HepG2 (cell line): ENCODE measurements at regions not wholly inside any gene's neighbourhood (a gene's known extent, or its start where the extent isn't known, plus 50 kb on each side); places are given as distances from the start of the nearest gene placed in this dataset.

Source experiments
- ATAC-seq: fragments of 200-7000 bp; cut with Tn5 transposase; 3 replicates; pipeline ENCODE4 v1.9.1; 2020; ENCODE audit warnings: mild to moderate bottlenecking, moderate library complexity
- BruUV-seq: library from RNA; stranded (reverse); fragments of 400-500 nt; replicated peaks from 2 replicates; lab custom pipeline; 2021; lab: Mats Ljungman, UMichigan
- CTCF ChIA-PET: fragments of 300-600 bp; formaldehyde crosslinking; extraction: SDS; loops from one replicate; lab custom pipeline; 2021; ENCODE audit warnings: low total read pairs, inconsistent platforms, low intra/inter-chr PET ratio; lab: Yijun Ruan, JAX
- POLR2A ChIA-PET: fragments of 350-600 bp; sonication (Branson Sonifier 250); formaldehyde crosslinking; loops from one replicate; lab custom pipeline; 2020; ENCODE audit warnings: antibody characterized with exemption, inconsistent platforms; lab: Yijun Ruan, JAX
- DNase-seq: peaks from one replicate; pipeline ENCODE4 v3.0.0-alpha.2; 2015; ENCODE audit warnings: low spot score
- FAIRE-seq: peaks from 3 replicates; lab custom pipeline; 2011; peaks lifted over from hg19 to GRCh38; lab: Jason Lieb, UNC
- H2AFZ ChIP-seq: one replicate; pipeline ENCODE4 v1.6.1; 2011; ENCODE audit warnings: low read length, inconsistent platforms
- H3K27ac ChIP-seq: fragments of 300-600 bp; 3 replicates; pipeline ENCODE4 v1.8.0; 2011; ENCODE audit warnings: mixed run types, mild to moderate bottlenecking, mixed read lengths, low read length, inconsistent platforms; ENCODE audit not compliant: insufficient read depth; ENCODE audit errors: extremely low read length
- H3K27me3 ChIP-seq, 2 experiments: fragments of 200-600 bp in 1 of 2; 2 replicates in 1 of 2; 3 replicates in 1 of 2; pipeline versions ENCODE4 v1.6.0 to v1.8.0; 2011; ENCODE audit warnings: low read length in 2 of 2, mild to moderate bottlenecking in 2 of 2, moderate library complexity in 2 of 2, inconsistent platforms in 1 of 2; ENCODE audit not compliant: insufficient read depth in 2 of 2, control insufficient read depth in 1 of 2
- H3K36me3 ChIP-seq, 2 experiments: fragments of 200-600 bp in 1 of 2; replicated peaks in 1 of 2; 2 replicates in 1 of 2; 3 replicates in 1 of 2; pipeline versions ENCODE4 v1.5.1 to v1.8.0; 2011; ENCODE audit warnings: low read length in 2 of 2, inconsistent platforms in 1 of 2; ENCODE audit not compliant: insufficient read depth in 2 of 2, control insufficient read depth in 1 of 2
- H3K4me1 ChIP-seq: 2 replicates; pipeline ENCODE4 v1.5.1; 2012; ENCODE audit warnings: low read length, inconsistent platforms; ENCODE audit not compliant: insufficient read depth
- H3K4me2 ChIP-seq: 2 replicates; pipeline ENCODE4 v1.6.0; 2011; ENCODE audit warnings: low read depth, low read length, inconsistent platforms
- H3K4me3 ChIP-seq, 3 experiments: fragments of 200-600 bp in 1 of 3; sonication (generic), shearing (Covaris generic) in 1 of 3; replicated peaks in 1 of 3; 2 replicates each; pipeline ENCODE4 v1.5.1; 2011 to 2016; ENCODE audit warnings: low read length in 3 of 3, inconsistent platforms in 2 of 3, low read depth in 2 of 3, mild to moderate bottlenecking in 2 of 3, control low read depth in 1 of 3, mixed read lengths in 1 of 3; ENCODE audit not compliant: insufficient read depth in 1 of 3
- H3K79me2 ChIP-seq: one replicate; pipeline ENCODE4 v1.6.1; 2011; ENCODE audit warnings: low read length, inconsistent platforms; ENCODE audit not compliant: insufficient read depth
- H3K9ac ChIP-seq: 2 replicates; pipeline ENCODE4 v1.6.0; 2011; ENCODE audit warnings: mild to moderate bottlenecking, low read depth, low read length, inconsistent platforms; ENCODE audit not compliant: insufficient read depth
- H3K9me3 ChIP-seq: 2 replicates; pipeline ENCODE4 v1.5.1; 2012; ENCODE audit warnings: mild to moderate bottlenecking, low read length
- H4K20me1 ChIP-seq: 2 replicates; pipeline ENCODE4 v1.6.0; 2011; ENCODE audit warnings: inconsistent platforms, mild to moderate bottlenecking, low read length, moderate library complexity; ENCODE audit not compliant: insufficient read depth
- SP140L ChIP-seq: sonication (generic); formaldehyde crosslinking; IDR thresholded peaks from 2 replicates; pipeline ENCODE4 v1.4.0; 2020; ENCODE audit warnings: missing genetic modification reagents, borderline replicate concordance
- TBX3 ChIP-seq: fragments of 450-650 bp; IDR thresholded peaks from 2 replicates; pipeline ENCODE4 v1.6.1; 2017; ENCODE audit warnings: antibody characterized with exemption, mild to moderate bottlenecking, inconsistent platforms, borderline replicate concordance
- ZNF101 ChIP-seq: sonication (generic); formaldehyde crosslinking; IDR thresholded peaks from 2 replicates; pipeline ENCODE4 v1.4.0; 2020; ENCODE audit warnings: mild to moderate bottlenecking, low read depth, missing genetic modification reagents, borderline replicate concordance
- ZNF335 ChIP-seq: sonication (generic); formaldehyde crosslinking; IDR thresholded peaks from 2 replicates; pipeline ENCODE4 v1.4.0; 2020; ENCODE audit warnings: missing genetic modification reagents
- ZNF547 ChIP-seq: sonication (generic); formaldehyde crosslinking; IDR thresholded peaks from 2 replicates; pipeline ENCODE4 v1.5.1; 2020; ENCODE audit warnings: mild to moderate bottlenecking, missing genetic modification reagents
- ZNF616 ChIP-seq: sonication (generic); formaldehyde crosslinking; IDR thresholded peaks from 2 replicates; pipeline ENCODE4 v1.5.0; 2020; ENCODE audit warnings: low read depth, mild to moderate bottlenecking, missing genetic modification reagents
- ZNF790 ChIP-seq: sonication (generic); formaldehyde crosslinking; IDR thresholded peaks from 2 replicates; pipeline ENCODE4 v1.8.0; 2022; ENCODE audit warnings: missing genetic modification reagents, mild to moderate bottlenecking, borderline replicate concordance
- WGBS: methylation state at CpG from one replicate; pipeline ENCODE4 v1.1.6; 2017; ENCODE audit warnings: low lambda C conversion rate; 5-methylcytosine and 5-hydroxymethylcytosine counted together
- in situ Hi-C: cut with HindIII; loops from 2 replicates; pipeline ENCODE4 v1.10.0; 2017; ENCODE audit warnings: low pct_unique_long_range_greater_than_20kb; ENCODE audit not compliant: extremely low pct_ligation_motif_present
- intact Hi-C: fragments of 100-400 bp; cut with micrococcal nuclease; formaldehyde crosslinking; loops from one replicate; pipeline ENCODE4 v1.10.0; 2022; ENCODE audit not compliant: unreplicated experiment
- TF ChIP-seq, protein P1 (sequence below): sonication (generic); formaldehyde crosslinking; IDR thresholded peaks from 2 replicates; pipeline ENCODE4 v1.8.0; 2022; ENCODE audit warnings: missing genetic modification reagents, mild to moderate bottlenecking, inconsistent platforms, borderline replicate concordance
- TF ChIP-seq, protein P2 (sequence below): sonication (generic); formaldehyde crosslinking; IDR thresholded peaks from 2 replicates; pipeline ENCODE4 v1.8.0; 2023; ENCODE audit warnings: mild to moderate bottlenecking, missing genetic modification reagents

DNA sequence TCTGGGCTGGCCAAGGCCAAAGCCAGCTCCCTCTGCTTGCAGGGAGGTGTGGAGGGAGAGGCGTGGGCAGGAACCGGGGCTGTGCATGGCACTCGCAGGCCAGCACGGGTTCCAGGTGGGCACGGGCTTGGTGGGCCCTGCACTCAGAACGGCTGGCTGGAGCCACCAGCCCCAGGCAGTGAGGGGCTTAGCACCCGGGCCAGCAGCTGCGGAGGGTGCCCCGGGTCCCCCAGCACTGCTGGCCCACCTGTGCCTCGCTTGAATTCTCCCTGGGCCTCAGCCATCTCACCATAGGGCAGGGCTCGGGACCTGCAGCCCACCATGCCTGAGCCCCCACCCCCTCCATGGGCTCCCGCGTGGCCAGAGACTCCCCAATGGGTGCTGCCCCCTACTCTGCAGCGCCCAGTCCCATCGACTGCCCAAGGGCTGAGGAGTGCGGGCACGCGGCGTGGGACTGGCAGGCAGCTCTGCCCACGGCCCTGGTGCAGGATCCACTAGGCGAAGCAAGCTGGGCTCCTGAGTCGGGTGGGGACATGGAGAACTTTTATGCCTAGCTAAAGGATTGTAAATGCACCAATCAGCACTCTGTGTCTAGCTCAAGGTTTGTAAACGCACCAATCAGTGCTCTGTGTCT lies 193.9 kb downstream of the LARP7 start:
- H3K4me3 ChIP-seq = no peak overlapping the region
- H2AFZ ChIP-seq = no peak overlapping the region
- no peaks in the 10 kb centered on the region for H3K4me1 ChIP-seq
- no peaks in the 10 kb centered on the region for H4K20me1 ChIP-seq
- 42% methylated on average over 9 of the region's 23 CpGs for WGBS
- no peaks in the 10 kb centered on the region for H3K9me3 ChIP-seq
- TF ChIP-seq ZNF547 (no peak), ZNF101 (CRISPR knock-in tag) (no peak), SP140L (no peak), ZNF616 (no peak), ZNF335 (no peak), TBX3 (no peak), ZNF790 (CRISPR knock-in tag) (no peak)
- TF ChIP-seq, protein P1, sequence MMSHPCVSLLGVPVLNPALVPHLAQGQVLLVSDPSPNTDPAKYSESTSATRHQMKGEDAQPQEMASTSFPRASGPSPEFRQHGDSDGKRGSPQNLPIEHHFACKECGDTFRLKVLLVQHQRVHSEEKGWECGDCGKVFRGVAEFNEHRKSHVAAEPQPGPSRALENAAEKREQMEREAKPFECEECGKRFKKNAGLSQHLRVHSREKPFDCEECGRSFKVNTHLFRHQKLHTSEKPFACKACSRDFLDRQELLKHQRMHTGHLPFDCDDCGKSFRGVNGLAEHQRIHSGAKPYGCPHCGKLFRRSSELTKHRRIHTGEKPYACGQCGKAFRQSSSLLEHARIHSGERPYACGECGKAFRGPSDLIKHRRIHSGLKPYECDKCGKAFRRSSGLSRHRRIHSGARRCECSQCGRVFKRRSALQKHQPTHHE = no peak
- TF ChIP-seq, protein P2, sequence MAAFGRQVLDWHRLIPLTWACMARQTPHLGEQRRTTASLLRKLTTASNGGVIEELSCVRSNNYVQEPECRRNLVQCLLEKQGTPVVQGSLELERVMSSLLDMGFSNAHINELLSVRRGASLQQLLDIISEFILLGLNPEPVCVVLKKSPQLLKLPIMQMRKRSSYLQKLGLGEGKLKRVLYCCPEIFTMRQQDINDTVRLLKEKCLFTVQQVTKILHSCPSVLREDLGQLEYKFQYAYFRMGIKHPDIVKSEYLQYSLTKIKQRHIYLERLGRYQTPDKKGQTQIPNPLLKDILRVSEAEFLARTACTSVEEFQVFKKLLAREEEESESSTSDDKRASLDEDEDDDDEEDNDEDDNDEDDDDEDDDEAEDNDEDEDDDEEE (CRISPR knock-in tag) = no peak
- FAIRE-seq = no peak
- no peak for ATAC-seq
- no peaks in the 10 kb centered on the region for H3K36me3 ChIP-seq
- POLR2A ChIA-PET = no interaction called here
- no peak overlapping the region for H3K9ac ChIP-seq
- no peaks in the 10 kb centered on the region for H3K27me3 ChIP-seq
- intact Hi-C loops (no loop called here), in situ Hi-C loops (no loop called here)
- no peaks in the 10 kb centered on the region for H3K79me2 ChIP-seq
- no peak overlapping the region for H3K4me2 ChIP-seq
- CTCF ChIA-PET = no interaction called here
- BruUV-seq = no TSS peak
- no peak overlapping the region for H3K27ac ChIP-seq
- no peak for DNase-seq
